ENCODE measurements at regions not wholly inside any gene's neighbourhood (a gene's known extent, or its start where the extent isn't known, plus 50 kb on each side); places are given as distances from the start of the nearest gene placed in this dataset.

DNA sequence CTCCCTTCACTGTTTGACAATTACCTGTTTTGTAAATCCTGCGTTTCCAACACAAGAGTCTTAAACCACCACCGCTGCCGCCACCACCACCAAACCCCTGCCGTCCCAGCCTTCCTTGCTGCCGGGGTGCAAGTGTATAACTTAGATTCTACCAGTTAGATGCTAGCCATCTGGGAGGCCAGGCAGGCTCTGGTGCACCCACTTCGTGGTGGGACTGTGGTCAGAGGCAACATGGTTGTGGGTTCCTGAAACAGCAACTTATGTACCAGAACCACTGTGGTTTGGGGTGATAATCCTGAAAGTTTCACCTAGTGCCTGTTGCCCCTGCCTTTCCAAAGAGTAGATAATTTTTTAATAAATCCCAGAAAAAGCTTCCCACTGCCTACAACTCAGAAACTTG lies 510.5 kb downstream of the CCSER2 start:
- ChIA-PET POLR2A (no interaction called here), CTCF (no interaction called here)
- TF ChIP-seq, protein P1, sequence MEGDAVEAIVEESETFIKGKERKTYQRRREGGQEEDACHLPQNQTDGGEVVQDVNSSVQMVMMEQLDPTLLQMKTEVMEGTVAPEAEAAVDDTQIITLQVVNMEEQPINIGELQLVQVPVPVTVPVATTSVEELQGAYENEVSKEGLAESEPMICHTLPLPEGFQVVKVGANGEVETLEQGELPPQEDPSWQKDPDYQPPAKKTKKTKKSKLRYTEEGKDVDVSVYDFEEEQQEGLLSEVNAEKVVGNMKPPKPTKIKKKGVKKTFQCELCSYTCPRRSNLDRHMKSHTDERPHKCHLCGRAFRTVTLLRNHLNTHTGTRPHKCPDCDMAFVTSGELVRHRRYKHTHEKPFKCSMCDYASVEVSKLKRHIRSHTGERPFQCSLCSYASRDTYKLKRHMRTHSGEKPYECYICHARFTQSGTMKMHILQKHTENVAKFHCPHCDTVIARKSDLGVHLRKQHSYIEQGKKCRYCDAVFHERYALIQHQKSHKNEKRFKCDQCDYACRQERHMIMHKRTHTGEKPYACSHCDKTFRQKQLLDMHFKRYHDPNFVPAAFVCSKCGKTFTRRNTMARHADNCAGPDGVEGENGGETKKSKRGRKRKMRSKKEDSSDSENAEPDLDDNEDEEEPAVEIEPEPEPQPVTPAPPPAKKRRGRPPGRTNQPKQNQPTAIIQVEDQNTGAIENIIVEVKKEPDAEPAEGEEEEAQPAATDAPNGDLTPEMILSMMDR (IDR thresholded peaks at IDR 0.05; ENCODE audit: control extremely low read depth, extremely low read depth, low read depth, missing control alignments): no peak
- no peak for DNase-seq (ENCODE audit: extremely low spot score)

DNA sequence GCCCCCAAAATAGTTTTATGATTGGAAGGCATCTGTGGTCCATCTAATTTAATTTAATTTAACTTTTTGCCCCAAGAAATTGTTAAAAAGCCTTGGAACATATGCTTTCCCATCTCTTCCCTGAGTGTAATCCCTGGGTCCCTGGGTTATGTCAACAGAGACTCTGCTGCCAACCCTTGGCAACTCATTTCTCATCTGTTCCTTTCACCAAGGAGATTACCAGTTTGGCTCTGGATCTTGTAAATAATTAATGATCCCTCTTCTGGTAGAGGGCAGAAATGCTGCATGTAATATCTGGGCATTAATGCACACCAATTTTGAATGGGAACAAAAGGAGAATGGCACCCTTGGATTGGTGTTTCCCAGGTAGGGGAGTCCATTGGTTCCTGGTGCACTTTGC lies 514.2 kb downstream of the CCSER2 start:
- no peak for DNase-seq (ENCODE audit: extremely low spot score)
- ChIA-PET CTCF (no interaction called here), POLR2A (no interaction called here)
- TF ChIP-seq, protein P1 (IDR thresholded peaks at IDR 0.05; ENCODE audit: control extremely low read depth, extremely low read depth, low read depth, missing control alignments): no peak

DNA sequence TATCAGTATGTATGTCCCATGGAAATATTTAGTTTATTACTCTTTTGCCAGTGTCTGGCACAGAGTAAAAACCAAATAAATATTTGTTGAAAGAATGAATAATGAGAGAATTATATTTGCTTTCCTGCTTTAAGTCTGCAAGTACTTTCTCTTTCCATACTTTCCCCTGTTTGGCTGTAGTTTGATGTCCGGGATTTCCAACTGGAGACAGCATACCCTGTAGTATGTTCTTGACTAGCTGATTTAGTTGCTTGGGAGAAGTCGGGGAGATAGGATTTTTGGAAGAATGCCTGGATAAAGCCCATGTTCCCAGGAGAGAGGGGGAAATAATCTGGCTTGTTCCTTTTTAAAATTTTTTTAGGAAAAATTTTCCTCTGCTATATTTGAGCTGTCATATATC lies 516.1 kb downstream of the CCSER2 start:
- no peak for DNase-seq (ENCODE audit: extremely low spot score)
- POLR2A ChIA-PET: no interaction called here
- TF ChIP-seq, protein P1 (IDR thresholded peaks at IDR 0.05; ENCODE audit: control extremely low read depth, extremely low read depth, low read depth, missing control alignments): no peak
- CTCF ChIA-PET: no interaction called here

DNA sequence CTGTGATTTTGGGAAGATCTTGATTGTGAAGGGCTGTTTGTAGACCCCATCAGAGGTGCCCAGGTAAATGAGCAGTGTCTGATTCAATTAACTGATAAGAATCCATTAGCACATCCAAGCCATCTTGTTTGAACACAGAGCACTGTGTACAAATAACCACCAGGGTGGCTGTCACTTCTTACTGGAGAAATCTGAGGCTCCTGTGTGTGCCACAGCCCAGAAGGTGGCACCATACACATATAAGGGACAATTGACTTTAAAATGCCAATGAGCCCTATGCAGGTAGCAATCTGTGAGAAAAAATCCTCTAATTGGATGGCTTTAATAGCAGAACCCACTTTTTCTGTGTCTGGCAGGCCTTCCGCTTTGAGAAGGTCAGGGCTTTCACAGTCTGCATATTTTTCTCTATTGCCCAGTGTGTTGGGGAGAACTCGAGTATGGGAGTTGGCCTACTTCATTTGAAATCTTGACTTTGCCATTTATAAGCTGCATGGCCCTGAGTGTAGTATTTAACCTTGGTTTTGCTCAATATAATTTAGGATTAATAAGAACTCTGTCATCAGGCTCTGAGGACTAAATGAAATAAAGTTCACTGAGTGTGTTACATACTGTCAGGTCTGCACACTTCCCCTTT lies 517.4 kb downstream of the CCSER2 start:
- DNase-seq (ENCODE audit: extremely low spot score): no peak
- ChIA-PET CTCF (no interaction called here), POLR2A (no interaction called here)
- TF ChIP-seq, protein P1 (IDR thresholded peaks at IDR 0.05; ENCODE audit: control extremely low read depth, extremely low read depth, low read depth, missing control alignments): no peak

DNA sequence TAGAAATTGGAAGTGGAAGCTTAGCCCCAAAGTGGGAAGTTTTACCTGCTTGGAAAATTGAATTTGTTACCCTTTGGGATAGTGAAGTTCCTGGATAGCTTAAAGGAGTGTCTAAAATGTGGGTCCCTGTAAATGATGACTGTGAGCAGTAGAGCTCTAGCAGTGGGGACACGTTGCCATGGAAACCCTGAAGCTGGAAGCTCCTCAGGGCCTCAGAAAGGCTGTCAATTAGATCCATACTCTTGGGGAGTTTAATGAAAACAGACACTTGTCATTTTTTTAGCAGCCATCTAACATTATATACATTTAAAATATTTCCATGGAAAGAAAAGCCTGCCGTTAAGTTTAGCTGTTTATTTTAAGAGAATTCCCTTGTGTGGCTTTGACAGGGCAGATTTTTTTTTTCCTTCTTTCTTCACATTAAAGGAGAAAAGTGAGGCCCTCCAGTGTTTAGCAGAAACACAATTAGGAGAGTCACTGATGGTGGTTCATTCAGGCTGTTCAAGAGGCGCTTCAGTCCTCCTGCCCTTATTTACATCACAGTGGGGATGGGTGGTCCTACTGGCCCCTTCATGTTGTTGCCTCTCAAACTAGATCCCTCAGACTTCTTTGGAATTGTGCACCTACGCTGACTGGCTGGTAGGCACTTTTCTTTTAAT lies 518.4 kb downstream of the CCSER2 start:
- ChIA-PET CTCF (no interaction called here), POLR2A (no interaction called here)
- TF ChIP-seq, protein P1 (IDR thresholded peaks at IDR 0.05; ENCODE audit: control extremely low read depth, extremely low read depth, low read depth, missing control alignments): no peak
- DNase-seq (ENCODE audit: extremely low spot score): no peak

DNA sequence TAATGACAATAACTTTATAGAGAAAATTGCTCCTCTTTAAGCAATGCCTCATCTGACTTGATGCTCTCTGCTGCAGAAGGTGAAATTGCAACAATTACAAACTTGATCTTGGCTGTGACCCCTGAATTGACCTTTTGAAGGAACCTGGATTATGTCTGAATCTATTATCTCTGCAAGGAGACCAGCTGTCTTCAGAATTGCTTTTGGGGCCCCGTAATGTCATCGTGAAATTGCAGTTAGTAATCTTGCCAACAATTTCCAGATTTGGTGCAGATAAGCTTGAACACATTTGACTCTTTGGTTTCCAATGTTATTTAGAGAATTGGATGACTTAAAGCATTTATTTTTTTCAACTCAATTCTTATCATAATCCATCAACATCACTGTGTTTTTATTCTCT lies 520.6 kb downstream of the CCSER2 start:
- TF ChIP-seq, protein P1 (IDR thresholded peaks at IDR 0.05; ENCODE audit: control extremely low read depth, extremely low read depth, low read depth, missing control alignments): no peak
- no peak for DNase-seq (ENCODE audit: extremely low spot score)
- ChIA-PET CTCF (no interaction called here), POLR2A (no interaction called here)

Data from GM10248 (cell line).